Superior temporal gyrus (tissue), 1 donor: ENCODE measurements at regions not wholly inside any gene's neighbourhood (a gene's known extent, or its start where the extent isn't known, plus 50 kb on each side); places are given as distances from the start of the nearest gene placed in this dataset.
A peak's percentile ranks its signal among the peaks of the same experiment; 100 is the strongest.
"Not testable (repeated sequence)": the region's sequence is repeated elsewhere in the genome, so short reads cannot be mapped to it uniquely, and the experiment has no call there.

Experiments
- DNase-seq: peaks from one replicate; pipeline ENCODE4 v3.0.0-alpha.2; 2016; ENCODE audit errors: extremely low spot score

- DNase-seq, result peak; percentile 53
Observed at GRCh38 chr5:126002222-126002897, 420.8 kb upstream of the GRAMD2B start.

- no peak for DNase-seq
Observed at GRCh38 chr5:126003309-126003708, 419.9 kb upstream of the GRAMD2B start.

- no peak for DNase-seq
Observed at GRCh38 chr5:126004636-126005035, 418.6 kb upstream of the GRAMD2B start.

GRCh38 chr5:126007841-126008240 is 415.4 kb upstream of the GRAMD2B start:
- DNase-seq, result no peak

- DNase-seq, result no peak
Observed at GRCh38 chr5:126009566-126009965, 413.6 kb upstream of the GRAMD2B start.

GRCh38 chr5:126011526-126011925 is 411.7 kb upstream of the GRAMD2B start:
- not testable (repeated sequence) for DNase-seq

- DNase-seq, result peak; percentile 16
Observed at GRCh38 chr5:126014676-126015075, 408.5 kb upstream of the GRAMD2B start.

- DNase-seq, result peak; percentile 48
Observed at GRCh38 chr5:126015235-126016181, 407.7 kb upstream of the GRAMD2B start.

GRCh38 chr5:126016256-126016655 is 407.0 kb upstream of the GRAMD2B start:
- peak; percentile 66 for DNase-seq

GRCh38 chr5:126017096-126017495 is 406.1 kb upstream of the GRAMD2B start:
- no peak for DNase-seq

- DNase-seq, result no peak
Observed at GRCh38 chr5:126020770-126021169, 402.4 kb upstream of the GRAMD2B start.

- DNase-seq, result no peak
Observed at GRCh38 chr5:126023994-126024441, 399.2 kb upstream of the GRAMD2B start.

GRCh38 chr5:126027149-126027548 is 396.1 kb upstream of the GRAMD2B start:
- no peak for DNase-seq

- no peak for DNase-seq
Observed at GRCh38 chr5:126027652-126028051, 395.6 kb upstream of the GRAMD2B start.

- no peak for DNase-seq
Observed at GRCh38 chr5:126028336-126028735, 394.9 kb upstream of the GRAMD2B start.

GRCh38 chr5:126029282-126029681 is 393.9 kb upstream of the GRAMD2B start:
- DNase-seq, result not testable (repeated sequence)

GRCh38 chr5:126030698-126031097 is 392.5 kb upstream of the GRAMD2B start:
- DNase-seq, result no peak

- no peak for DNase-seq
Observed at GRCh38 chr5:126031989-126032716, 391.1 kb upstream of the GRAMD2B start.

- DNase-seq, result no peak
Observed at GRCh38 chr5:126043688-126044087, 379.5 kb upstream of the GRAMD2B start.

- peak; percentile 30 for DNase-seq
Observed at GRCh38 chr5:126044111-126044668, 379.0 kb upstream of the GRAMD2B start.

- DNase-seq, result no peak
Observed at GRCh38 chr5:126044931-126045565, 378.2 kb upstream of the GRAMD2B start.
